OCI-LY7 (cell line): ENCODE measurements at regions not wholly inside any gene's neighbourhood (a gene's known extent, or its start where the extent isn't known, plus 50 kb on each side); places are given as distances from the start of the nearest gene placed in this dataset.

Source experiments
- EZH2phosphoT487 ChIP-seq: fragments of 200-600 bp; sonication (generic); IDR thresholded peaks from 2 replicates; pipeline ENCODE4 v1.6.1; 2018; ENCODE audit warnings: low read depth, borderline replicate concordance, mild to moderate bottlenecking, mixed run types, antibody characterized with exemption, low read length, moderate library complexity, mixed read lengths
- TF ChIP-seq, protein P1 (sequence below): fragments of 200-600 bp; sonication (generic); conservative IDR thresholded peaks from 2 replicates; pipeline ENCODE4 v1.5.1; 2014; ENCODE audit warnings: mild to moderate bottlenecking, antibody characterized with exemption, low read length, moderate library complexity, mixed read lengths

DNA sequence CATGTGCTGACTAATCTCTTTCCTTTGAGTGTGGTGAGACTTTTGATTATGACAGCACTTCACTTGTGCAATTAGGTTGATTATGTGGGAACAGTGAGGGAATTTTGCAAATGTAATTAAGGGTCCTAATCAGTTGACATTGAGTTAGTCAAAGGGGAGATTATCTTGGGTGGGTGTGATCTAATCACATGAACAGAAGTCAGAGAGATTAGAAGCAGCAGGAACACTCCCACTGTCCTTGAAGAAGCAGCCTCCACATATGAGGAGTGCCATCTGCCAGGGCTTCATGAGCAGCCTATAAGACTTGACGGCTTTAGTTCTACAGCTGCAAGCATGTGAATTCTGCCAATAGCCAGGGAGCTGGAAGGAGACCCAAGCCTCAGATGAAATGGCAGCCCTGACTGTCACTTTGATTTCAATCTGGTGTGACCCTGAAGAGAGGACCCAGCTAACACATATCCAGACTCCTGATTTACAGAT, 89.4 kb upstream of the APCDD1 start:
- TF ChIP-seq, protein P1, sequence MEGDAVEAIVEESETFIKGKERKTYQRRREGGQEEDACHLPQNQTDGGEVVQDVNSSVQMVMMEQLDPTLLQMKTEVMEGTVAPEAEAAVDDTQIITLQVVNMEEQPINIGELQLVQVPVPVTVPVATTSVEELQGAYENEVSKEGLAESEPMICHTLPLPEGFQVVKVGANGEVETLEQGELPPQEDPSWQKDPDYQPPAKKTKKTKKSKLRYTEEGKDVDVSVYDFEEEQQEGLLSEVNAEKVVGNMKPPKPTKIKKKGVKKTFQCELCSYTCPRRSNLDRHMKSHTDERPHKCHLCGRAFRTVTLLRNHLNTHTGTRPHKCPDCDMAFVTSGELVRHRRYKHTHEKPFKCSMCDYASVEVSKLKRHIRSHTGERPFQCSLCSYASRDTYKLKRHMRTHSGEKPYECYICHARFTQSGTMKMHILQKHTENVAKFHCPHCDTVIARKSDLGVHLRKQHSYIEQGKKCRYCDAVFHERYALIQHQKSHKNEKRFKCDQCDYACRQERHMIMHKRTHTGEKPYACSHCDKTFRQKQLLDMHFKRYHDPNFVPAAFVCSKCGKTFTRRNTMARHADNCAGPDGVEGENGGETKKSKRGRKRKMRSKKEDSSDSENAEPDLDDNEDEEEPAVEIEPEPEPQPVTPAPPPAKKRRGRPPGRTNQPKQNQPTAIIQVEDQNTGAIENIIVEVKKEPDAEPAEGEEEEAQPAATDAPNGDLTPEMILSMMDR = no peak
- no peak for TF ChIP-seq EZH2phosphoT487
